ENCODE measurements at regions not wholly inside any gene's neighbourhood (a gene's known extent, or its start where the extent isn't known, plus 50 kb on each side); places are given as distances from the start of the nearest gene placed in this dataset.
"Not testable (repeated sequence)": the region's sequence is repeated elsewhere in the genome, so short reads cannot be mapped to it uniquely, and the experiment has no call there.

- no peaks in the 10 kb centered on the region for H3K27me3 ChIP-seq (ENCODE audit: control insufficient read depth in 3 of 3, insufficient read depth in 3 of 3, low read length in 2 of 3)
- no peak overlapping the region for H3K9ac ChIP-seq (ENCODE audit: insufficient read depth in 1 of 2, low read length in 2 of 2)
- ATAC-seq (ENCODE audit: insufficient read depth, low FRiP score) (no peak), DNase-seq (no peak)
- no peaks in the 10 kb centered on the region for H3K9me3 ChIP-seq (ENCODE audit: control insufficient read depth in 4 of 4, insufficient read depth in 3 of 4, low read length in 3 of 4)
- TF ChIP-seq CTCF (IDR thresholded peaks at IDR 0.05; ENCODE audit: control extremely low read depth, extremely low read depth) = no peak
- H3K4me1 ChIP-seq (ENCODE audit: control insufficient read depth in 5 of 5, insufficient read depth in 5 of 5, low read length in 5 of 5) = no peaks in the 10 kb centered on the region
- H3K36me3 ChIP-seq (ENCODE audit: control insufficient read depth in 4 of 4, insufficient read depth in 4 of 4, low read length in 4 of 4) = no peaks in the 10 kb centered on the region
- H3K27ac ChIP-seq (ENCODE audit: low read depth in 1 of 2, low read length in 1 of 2) = no peak overlapping the region
- WGBS, 2 donors = 92% methylated on average over 3 of the region's 3 CpGs
- no peak overlapping the region for H3K4me3 ChIP-seq
Observed at GRCh38 chr4:100906973-100907372, 389.2 kb upstream of the EMCN start.

DNA sequence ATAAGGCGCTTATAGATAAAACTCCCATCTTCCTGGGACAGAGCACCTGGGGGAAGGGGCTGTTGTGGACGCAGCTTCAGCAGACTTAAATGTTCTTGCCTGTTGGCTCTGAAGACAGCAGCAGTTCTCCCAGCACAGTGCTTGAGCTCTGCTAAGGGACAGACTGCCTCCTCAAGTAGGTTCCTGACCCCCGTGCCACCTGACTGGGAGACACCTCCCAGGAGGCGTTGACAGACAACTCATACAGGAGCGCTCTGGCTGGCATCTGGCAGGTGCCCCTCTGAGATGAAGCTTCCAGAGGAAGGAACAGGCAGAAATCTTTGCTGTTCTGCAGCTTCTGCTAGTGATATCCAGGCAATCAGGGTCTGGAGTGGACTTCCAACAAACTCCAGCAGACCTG, 383.1 kb upstream of the EMCN start:
- H3K4me3 ChIP-seq; H3K27me3 ChIP-seq (ENCODE audit: control insufficient read depth in 3 of 3, insufficient read depth in 3 of 3, low read length in 2 of 3); H3K9ac ChIP-seq (ENCODE audit: insufficient read depth in 1 of 2, low read length in 2 of 2); H3K36me3 ChIP-seq (ENCODE audit: control insufficient read depth in 4 of 4, insufficient read depth in 4 of 4, low read length in 4 of 4); H3K27ac ChIP-seq (ENCODE audit: low read depth in 1 of 2, low read length in 1 of 2); H3K9me3 ChIP-seq (ENCODE audit: control insufficient read depth in 4 of 4, insufficient read depth in 3 of 4, low read length in 3 of 4); DNase-seq; H3K4me1 ChIP-seq (ENCODE audit: control insufficient read depth in 5 of 5, insufficient read depth in 5 of 5, low read length in 5 of 5); ATAC-seq (ENCODE audit: insufficient read depth, low FRiP score): not testable (repeated sequence)
- 96 to 98% methylated on average over 5 of the region's 5 CpGs for WGBS, 2 donors

GRCh38 chr4:100900134-100900533, 382.3 kb upstream of the EMCN start:
- TF ChIP-seq CTCF (IDR thresholded peaks at IDR 0.05; ENCODE audit: control extremely low read depth, extremely low read depth) = no peak
- no peaks in the 10 kb centered on the region for H3K27me3 ChIP-seq (ENCODE audit: control insufficient read depth in 3 of 3, insufficient read depth in 3 of 3, low read length in 2 of 3)
- H3K4me1 ChIP-seq (ENCODE audit: control insufficient read depth in 5 of 5, insufficient read depth in 5 of 5, low read length in 5 of 5) = peaks cover 0 to 2% (median 0%) of the 10 kb centered on the region in 5 donors
- H3K27ac ChIP-seq (ENCODE audit: low read depth in 1 of 2, low read length in 1 of 2) = no peak overlapping the region
- peaks cover 0 to 2% (median 0%) of the 10 kb centered on the region in 4 donors for H3K9me3 ChIP-seq (ENCODE audit: control insufficient read depth in 4 of 4, insufficient read depth in 3 of 4, low read length in 3 of 4)
- DNase-seq (no peak), ATAC-seq (ENCODE audit: insufficient read depth, low FRiP score) (no peak)
- WGBS, 2 donors = 90 to 97% methylated on average over 11 of the region's 11 CpGs
- H3K36me3 ChIP-seq (ENCODE audit: control insufficient read depth in 4 of 4, insufficient read depth in 4 of 4, low read length in 4 of 4) = no peaks in the 10 kb centered on the region
- H3K4me3 ChIP-seq = no peak overlapping the region
- H3K9ac ChIP-seq (ENCODE audit: insufficient read depth in 1 of 2, low read length in 2 of 2) = no peak overlapping the region

DNA sequence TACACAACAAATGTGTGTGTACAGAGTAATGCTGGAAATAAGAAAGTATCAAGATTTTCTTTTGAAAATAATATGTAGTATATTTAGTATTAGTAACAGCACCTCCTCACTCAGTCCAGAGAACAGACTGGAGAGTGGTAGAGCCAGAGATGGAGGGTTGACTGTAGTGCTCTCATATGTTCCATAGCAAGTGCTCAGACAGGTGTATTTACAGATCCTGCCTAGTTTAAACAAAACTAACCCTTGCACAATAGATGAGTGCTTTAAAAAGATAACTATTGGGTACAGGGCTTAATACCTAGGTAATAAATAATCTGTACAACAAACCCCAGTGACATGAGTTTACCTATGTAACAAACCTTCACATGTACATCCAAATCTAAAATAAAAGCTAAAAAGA, 381.0 kb upstream of the EMCN start:
- TF ChIP-seq CTCF (IDR thresholded peaks at IDR 0.05; ENCODE audit: control extremely low read depth, extremely low read depth) = no peak
- no peak overlapping the region for H3K27ac ChIP-seq (ENCODE audit: low read depth in 1 of 2, low read length in 1 of 2)
- peaks cover 0 to 2% (median 0%) of the 10 kb centered on the region in 5 donors for H3K4me1 ChIP-seq (ENCODE audit: control insufficient read depth in 5 of 5, insufficient read depth in 5 of 5, low read length in 5 of 5)
- no peaks in the 10 kb centered on the region for H3K36me3 ChIP-seq (ENCODE audit: control insufficient read depth in 4 of 4, insufficient read depth in 4 of 4, low read length in 4 of 4)
- peaks cover 0 to 2% (median 0%) of the 10 kb centered on the region in 4 donors for H3K9me3 ChIP-seq (ENCODE audit: control insufficient read depth in 4 of 4, insufficient read depth in 3 of 4, low read length in 3 of 4)
- ATAC-seq (ENCODE audit: insufficient read depth, low FRiP score) (no peak), DNase-seq (peak in 1 of 3 donors; percentile 6)
- H3K4me3 ChIP-seq = no peak overlapping the region
- H3K27me3 ChIP-seq (ENCODE audit: control insufficient read depth in 3 of 3, insufficient read depth in 3 of 3, low read length in 2 of 3) = no peaks in the 10 kb centered on the region
- H3K9ac ChIP-seq (ENCODE audit: insufficient read depth in 1 of 2, low read length in 2 of 2) = no peak overlapping the region

All from lung (tissue), 11 donors.